NB4 (cell line): ENCODE measurements at regions not wholly inside any gene's neighbourhood (a gene's known extent, or its start where the extent isn't known, plus 50 kb on each side); places are given as distances from the start of the nearest gene placed in this dataset.

Source experiments
- POLR2A ChIP-seq: IDR thresholded peaks from 2 replicates; pipeline ENCODE4 v1.6.1; 2011; ENCODE audit warnings: mild to moderate bottlenecking; ENCODE audit not compliant: insufficient read length; ENCODE audit errors: extremely low read depth
- TF ChIP-seq, protein P1 (sequence below): IDR thresholded peaks from one replicate; pipeline ENCODE4 v1.5.1; 2012; ENCODE audit warnings: low read depth, low read length

DNA sequence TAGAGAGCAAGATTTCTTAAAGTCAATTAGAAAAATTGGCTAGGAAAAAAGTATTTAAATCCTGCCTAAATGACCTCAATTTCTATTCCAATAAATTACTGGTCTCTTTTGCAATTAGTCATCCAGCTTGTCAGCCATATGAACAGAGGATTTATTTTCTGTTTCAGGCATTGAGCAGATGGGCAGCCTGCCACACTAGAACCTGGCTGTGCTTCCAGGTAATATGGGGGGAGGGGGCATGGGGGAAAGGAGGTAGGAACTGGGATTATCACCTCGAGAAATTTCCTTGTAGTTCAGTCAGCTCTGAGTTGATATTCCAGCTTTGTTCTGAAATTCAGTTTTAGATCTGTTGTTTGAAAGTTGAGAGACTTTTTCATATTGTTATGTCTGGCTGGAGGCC, 206.3 kb upstream of the LCORL start:
- TF ChIP-seq, protein P1, sequence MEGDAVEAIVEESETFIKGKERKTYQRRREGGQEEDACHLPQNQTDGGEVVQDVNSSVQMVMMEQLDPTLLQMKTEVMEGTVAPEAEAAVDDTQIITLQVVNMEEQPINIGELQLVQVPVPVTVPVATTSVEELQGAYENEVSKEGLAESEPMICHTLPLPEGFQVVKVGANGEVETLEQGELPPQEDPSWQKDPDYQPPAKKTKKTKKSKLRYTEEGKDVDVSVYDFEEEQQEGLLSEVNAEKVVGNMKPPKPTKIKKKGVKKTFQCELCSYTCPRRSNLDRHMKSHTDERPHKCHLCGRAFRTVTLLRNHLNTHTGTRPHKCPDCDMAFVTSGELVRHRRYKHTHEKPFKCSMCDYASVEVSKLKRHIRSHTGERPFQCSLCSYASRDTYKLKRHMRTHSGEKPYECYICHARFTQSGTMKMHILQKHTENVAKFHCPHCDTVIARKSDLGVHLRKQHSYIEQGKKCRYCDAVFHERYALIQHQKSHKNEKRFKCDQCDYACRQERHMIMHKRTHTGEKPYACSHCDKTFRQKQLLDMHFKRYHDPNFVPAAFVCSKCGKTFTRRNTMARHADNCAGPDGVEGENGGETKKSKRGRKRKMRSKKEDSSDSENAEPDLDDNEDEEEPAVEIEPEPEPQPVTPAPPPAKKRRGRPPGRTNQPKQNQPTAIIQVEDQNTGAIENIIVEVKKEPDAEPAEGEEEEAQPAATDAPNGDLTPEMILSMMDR, result no peak
- TF ChIP-seq POLR2A, result no peak
